Head of caudate nucleus (tissue), 42 donors: ENCODE measurements at regions not wholly inside any gene's neighbourhood (a gene's known extent, or its start where the extent isn't known, plus 50 kb on each side); places are given as distances from the start of the nearest gene placed in this dataset.
A peak's percentile ranks its signal among the peaks of the same experiment; 100 is the strongest.

Experiments used
- DNase-seq, 42 donors: peaks; one replicate each; pipeline versions ENCODE4 v3.0.0 to v3.0.0-alpha.2; 2020 to 2021; ENCODE audit warnings: mixed read lengths in 7 of 42
- intact Hi-C: fragments of 100-400 bp; cut with DNase I; formaldehyde crosslinking; loops from one replicate; pipeline ENCODE4 v1.15.0; 2022

DNA sequence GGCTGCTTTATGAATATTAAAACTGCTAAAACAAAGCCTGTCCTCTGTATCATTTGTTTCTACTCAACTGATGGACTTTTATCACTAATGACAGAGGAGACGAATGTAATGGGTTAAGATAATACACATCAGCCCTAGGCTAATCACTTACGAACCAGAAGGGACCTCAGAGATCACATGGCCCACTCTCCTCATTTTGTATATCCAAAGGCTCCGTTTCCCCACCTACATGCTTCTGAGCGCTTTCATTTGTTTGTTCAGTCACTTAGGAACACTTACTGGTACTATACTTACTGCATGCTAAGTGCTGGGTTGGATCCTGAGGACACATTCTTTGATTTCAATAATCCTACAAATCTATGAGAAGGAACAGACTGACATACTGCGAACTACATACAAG is 169.3 kb downstream of the CEP135 start:
- intact Hi-C loops, result no loop called here
- DNase-seq, result no peak

DNA sequence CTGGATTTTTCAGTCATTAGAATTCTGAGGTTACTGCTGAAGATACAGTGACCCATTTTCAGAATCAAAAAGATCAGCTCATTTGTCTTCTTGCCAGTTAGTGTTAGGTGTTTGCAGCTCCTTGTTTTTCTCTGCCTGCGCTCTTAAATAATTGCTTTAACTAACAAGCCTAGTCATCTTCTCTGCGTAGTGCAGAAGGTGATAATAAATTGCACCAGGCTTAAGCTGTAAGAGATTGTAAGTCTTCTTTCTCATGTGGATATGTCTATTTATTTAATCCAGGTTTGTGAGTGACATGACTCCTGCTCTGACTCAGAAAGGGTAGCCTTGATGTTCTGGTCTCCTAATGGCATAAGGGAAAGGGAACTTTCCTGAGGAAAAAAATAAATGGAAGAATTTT is 167.2 kb downstream of the CEP135 start:
- intact Hi-C loops, result no loop called here
- no peak for DNase-seq

DNA sequence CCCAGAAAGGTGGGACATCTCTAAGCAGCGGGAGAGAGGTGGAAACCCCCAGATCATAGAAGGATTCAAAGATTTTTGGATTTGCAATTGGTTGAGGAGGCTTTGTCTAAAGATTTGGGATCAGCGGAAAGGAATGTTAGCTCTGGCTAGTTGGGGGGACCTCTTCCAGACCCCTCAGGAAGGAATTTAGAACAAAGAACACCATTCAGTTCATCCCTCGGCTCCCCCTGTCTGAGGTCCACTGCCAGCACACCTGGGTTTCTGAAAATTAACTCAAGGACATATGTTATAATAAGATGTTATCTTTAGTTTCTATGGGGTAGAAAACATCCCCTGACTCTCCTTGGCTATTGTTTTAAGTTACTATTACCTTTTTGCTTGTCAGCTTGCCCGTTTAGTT is 163.6 kb downstream of the CEP135 start:
- intact Hi-C loops, result no loop called here
- no peak for DNase-seq

DNA sequence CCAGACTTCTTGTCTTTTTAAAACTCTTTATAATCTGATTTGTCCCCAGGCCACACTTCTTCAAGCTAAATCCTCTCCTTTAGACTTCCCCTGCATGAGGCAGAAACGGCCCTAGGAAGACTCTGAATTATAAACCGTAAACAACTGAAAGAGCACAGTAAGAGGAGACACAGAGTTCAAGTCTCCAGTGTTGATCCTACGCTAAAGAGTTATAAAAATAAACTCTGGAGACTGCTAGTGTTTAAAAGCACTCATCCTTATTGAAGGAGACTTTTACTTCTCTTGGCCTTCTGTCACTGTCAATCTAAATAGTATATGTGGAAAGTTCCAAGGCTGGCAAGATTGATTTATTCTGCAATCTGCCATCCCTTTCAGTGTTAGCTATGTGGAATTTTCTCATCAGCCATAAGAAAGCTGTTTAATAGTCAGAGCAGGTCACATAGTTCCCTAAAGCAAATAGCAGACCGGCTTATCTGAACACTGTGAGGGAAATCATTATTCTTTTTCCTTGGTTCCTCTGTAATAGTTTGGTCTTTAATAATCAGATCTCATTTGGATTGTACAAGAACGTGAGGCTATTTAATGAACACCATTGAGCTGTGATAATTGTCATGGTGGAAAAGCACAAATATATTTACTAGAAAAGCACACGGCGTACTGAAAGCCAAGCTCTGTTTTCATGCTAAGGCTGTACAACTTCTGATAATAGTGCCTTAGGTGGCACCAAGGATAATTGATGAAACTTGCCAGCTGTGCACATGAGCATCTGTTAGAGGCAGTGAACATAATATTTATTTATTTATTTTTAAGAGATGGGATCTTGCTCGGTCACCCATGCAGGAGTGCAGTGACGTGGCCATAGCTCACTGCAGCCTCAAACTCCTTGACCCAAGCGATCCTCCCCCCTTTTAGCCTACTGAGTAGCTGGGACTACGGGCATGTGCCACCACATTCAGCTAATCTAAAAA is 157.7 kb downstream of the CEP135 start:
- intact Hi-C loops, result no loop called here

DNA sequence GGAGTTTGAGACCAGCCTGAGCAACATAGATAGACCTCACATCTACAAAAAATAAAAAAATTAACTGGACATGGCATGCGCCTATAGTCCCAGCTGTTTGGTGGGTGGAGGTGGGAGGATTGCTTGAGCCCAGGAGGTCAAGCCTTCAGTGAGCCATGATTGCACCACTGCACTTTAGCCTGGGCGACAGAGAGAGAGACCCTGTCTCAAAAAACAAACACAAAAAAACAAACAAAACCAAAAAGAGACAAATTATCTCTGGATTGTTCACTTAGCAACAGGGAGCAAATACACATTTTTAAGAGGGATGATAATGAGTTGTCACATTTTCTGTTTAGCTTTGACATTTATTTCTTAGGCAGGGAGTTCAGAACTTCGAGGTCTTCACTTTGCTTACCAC is 155.4 kb downstream of the CEP135 start:
- DNase-seq, result no peak
- intact Hi-C loops, result no loop called here

More for the DNA sequence above, 157.7 kb downstream of the CEP135 start:
- no peak for DNase-seq

GRCh38 chr4:56102601-56103000 is 153.9 kb downstream of the CEP135 start:
- DNase-seq, result no peak
- intact Hi-C loops, result no loop called here

- intact Hi-C loops, result no loop called here
- DNase-seq, result peak in 32 of 42 donors; percentile 4 to 78 (median 41)
These were observed 150.6 kb downstream of the CEP135 start for GRCh38 chr4:56099378-56099786.

DNA sequence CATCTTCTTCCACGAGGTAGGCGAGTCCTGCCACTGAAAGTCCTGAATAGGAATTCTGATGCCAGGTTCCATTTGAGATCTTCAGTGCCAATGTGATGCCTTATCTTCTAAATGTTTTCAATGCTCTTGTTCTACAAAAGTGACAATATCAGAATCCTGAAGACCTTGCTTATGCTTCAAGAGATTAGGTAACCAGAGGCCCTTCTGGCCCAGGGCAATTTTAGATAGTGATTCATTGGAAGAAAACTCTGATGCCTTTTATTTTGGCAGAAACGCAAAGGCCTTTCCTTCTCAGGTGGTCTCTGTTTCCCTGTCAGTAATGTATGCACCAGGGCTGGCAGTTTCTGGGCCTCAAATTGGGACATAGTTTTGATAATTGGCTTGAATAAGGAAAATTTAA is 144.8 kb downstream of the CEP135 start:
- intact Hi-C loops, result no loop called here

DNA sequence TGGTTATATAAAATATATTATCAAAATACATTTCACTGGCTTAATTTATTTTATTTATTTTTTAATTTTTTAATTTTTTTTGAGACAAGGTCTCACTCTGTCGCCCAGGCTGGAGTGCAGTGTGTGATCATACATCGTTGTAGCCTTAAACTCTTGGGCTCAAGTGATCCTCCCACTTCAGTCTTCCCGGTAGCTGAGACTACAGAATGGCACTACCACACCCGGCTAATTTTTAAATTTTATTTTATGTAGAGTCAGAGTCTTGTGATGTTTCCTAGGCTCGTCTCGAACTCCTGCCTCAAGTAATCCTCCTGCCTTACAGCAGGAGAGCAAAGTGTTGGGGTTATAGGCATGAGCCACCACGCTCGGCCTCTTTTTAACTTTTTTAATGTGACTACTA is 143.8 kb downstream of the CEP135 start:
- intact Hi-C loops, result no loop called here
- DNase-seq, result no peak

More for the DNA sequence above, 144.8 kb downstream of the CEP135 start:
- no peak for DNase-seq

- intact Hi-C loops, result no loop called here
- DNase-seq, result no peak
These were observed 137.8 kb downstream of the CEP135 start for GRCh38 chr4:56086561-56086960.

DNA sequence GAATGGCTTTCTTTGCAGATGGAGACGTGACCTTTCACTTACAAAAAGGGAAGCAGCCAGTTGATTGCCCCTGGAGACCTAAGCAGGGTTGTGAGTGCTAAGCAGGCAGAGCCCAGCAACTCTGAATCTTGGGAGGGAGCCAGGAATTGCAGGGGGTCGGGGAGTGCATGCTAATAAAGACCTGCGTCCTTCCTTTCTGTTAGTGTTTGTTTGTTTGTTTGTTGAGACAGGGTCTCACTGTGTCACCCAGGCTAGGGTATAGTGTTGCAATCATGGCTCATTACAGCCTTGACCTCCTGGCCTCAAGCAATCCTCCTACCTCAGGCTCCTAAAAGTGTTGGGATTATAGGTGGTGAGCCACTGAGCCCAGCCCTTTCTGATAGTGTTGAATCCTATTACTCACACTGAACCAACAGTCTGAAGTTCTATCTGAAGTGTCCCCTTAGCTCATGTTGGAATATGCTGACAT is 137.4 kb downstream of the CEP135 start:
- DNase-seq, result peak in 3 of 42 donors; percentile 7 to 14 (median 10)
- intact Hi-C loops, result no loop called here

GRCh38 chr4:56085275-56085674 is 136.5 kb downstream of the CEP135 start:
- intact Hi-C loops, result no loop called here
- no peak for DNase-seq

DNA sequence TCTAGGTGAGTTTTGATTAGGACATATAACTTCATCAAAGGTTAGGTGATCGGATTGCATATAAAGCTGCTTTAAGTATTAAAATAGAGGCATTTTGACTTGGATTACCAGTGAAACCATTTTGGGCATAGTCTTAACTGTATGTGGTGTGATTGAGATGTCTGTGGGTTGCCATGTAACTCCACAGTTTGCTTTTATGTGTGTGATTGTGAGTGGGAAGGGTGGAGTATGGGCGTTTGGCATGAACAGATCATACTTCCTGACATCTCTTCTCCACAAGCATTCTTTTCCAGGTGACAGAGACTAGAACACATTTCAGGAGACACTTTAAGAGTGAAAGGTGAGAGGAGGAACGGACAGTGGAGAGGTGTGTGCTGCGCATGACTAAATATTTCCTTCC is 136.1 kb downstream of the CEP135 start:
- intact Hi-C loops, result no loop called here
- DNase-seq, result no peak
